HCT116 (cell line): ENCODE measurements at regions not wholly inside any gene's neighbourhood (a gene's known extent, or its start where the extent isn't known, plus 50 kb on each side); places are given as distances from the start of the nearest gene placed in this dataset.

Experiments
- ATAC-seq: fragments of 200-7000 bp; cut with Tn5 transposase; 2 replicates; pipeline ENCODE4 v1.9.1; 2020; ENCODE audit warnings: mild to moderate bottlenecking, moderate library complexity
- BruUV-seq: library from RNA; stranded (reverse); fragments of 400-500 nt; replicated peaks from 2 replicates; lab custom pipeline; 2021; lab: Mats Ljungman, UMichigan
- CTCF ChIA-PET: fragments of 300-600 bp; sonication (Branson Sonifier 250); formaldehyde crosslinking; loops from one replicate; lab custom pipeline; 2021; ENCODE audit warnings: antibody characterized with exemption; lab: Charles Lee
- POLR2A ChIA-PET: fragments of 300-600, 350-600 bp; sonication (Branson Sonifier 250); formaldehyde crosslinking; loops from one replicate; lab custom pipeline; 2021; ENCODE audit warnings: antibody characterized with exemption; lab: Charles Lee
- RAD21 ChIA-PET, 2 experiments: fragments of 300-600 bp; sonication (Branson Sonifier 250); formaldehyde crosslinking; loops; one replicate each; lab custom pipeline; 2023; ENCODE audit warnings: low total read pairs in 2 of 2; ENCODE audit not compliant: uncharacterized antibody in 2 of 2, unreplicated experiment in 2 of 2, low non-redundant PET in 1 of 2; lab: Charles Lee
- DNase-seq: peaks from one replicate; pipeline ENCODE4 v3.0.0-alpha.2; 2010; ENCODE audit warnings: low read depth, low spot score
- H2AFZ ChIP-seq: fragments of 200-600 bp; shearing (Covaris generic), sonication (generic); 2 replicates; pipeline ENCODE4 v1.6.1; 2017; ENCODE audit warnings: low read depth, mixed run types, mixed read lengths, antibody characterized with exemption, low read length; ENCODE audit not compliant: poor library complexity, severe bottlenecking
- H3K27ac ChIP-seq: 2 replicates; pipeline ENCODE4 v1.5.1; 2012; ENCODE audit warnings: low read depth, low read length
- H3K27me3 ChIP-seq: fragments of 200-600 bp; sonication (generic); 2 replicates; pipeline ENCODE4 v1.6.1; 2016; ENCODE audit warnings: mixed run types, low read length, mixed read lengths; ENCODE audit not compliant: insufficient read depth
- H3K36me3 ChIP-seq, 2 experiments: fragments of 200-500 bp in 1 of 2; fragments of 200-600 bp in 1 of 2; sonication (Bioruptor generic) in 1 of 2; sonication (generic) in 1 of 2; 2 replicates each; pipeline versions ENCODE4 v1.5.1 to v1.6.1; 2014 to 2016; ENCODE audit warnings: low read length in 2 of 2, inconsistent platforms in 1 of 2, mixed read lengths in 1 of 2, mixed run types in 1 of 2; ENCODE audit not compliant: insufficient read depth in 2 of 2, control insufficient read depth in 1 of 2
- H3K4me1 ChIP-seq, 2 experiments: fragments of 200-600 bp in 1 of 2; sonication (generic) in 1 of 2; 2 replicates each; pipeline versions ENCODE4 v1.5.1 to v1.6.1; 2012 to 2017; ENCODE audit warnings: low read length in 2 of 2, inconsistent platforms in 1 of 2, mild to moderate bottlenecking in 1 of 2, mixed read lengths in 1 of 2, mixed run types in 1 of 2, moderate library complexity in 1 of 2; ENCODE audit not compliant: insufficient read depth in 2 of 2, control insufficient read depth in 1 of 2
- H3K4me2 ChIP-seq: fragments of 200-600 bp; sonication (generic); 2 replicates; pipeline ENCODE4 v1.6.1; 2017; ENCODE audit warnings: mixed run types, low read length, mixed read lengths
- H3K4me3 ChIP-seq, 2 experiments: fragments of 200-600 bp in 1 of 2; sonication (generic) in 1 of 2; replicated peaks in 1 of 2; 2 replicates each; pipeline ENCODE4 v1.5.1; 2011 to 2016; ENCODE audit warnings: low read length in 2 of 2, control low read depth in 1 of 2, low read depth in 1 of 2, mild to moderate bottlenecking in 1 of 2, mixed read lengths in 1 of 2, mixed run types in 1 of 2
- H3K79me2 ChIP-seq: fragments of 200-600 bp; sonication (generic); 2 replicates; pipeline ENCODE4 v1.6.1; 2017; ENCODE audit warnings: mild to moderate bottlenecking, mixed run types, low read length, moderate library complexity, mixed read lengths; ENCODE audit not compliant: insufficient read depth
- H3K9ac ChIP-seq: fragments of 200-600 bp; sonication (generic); 2 replicates; pipeline ENCODE4 v1.6.1; 2016; ENCODE audit warnings: low read length, mixed read lengths
- H3K9me2 ChIP-seq: fragments of 200-600 bp; sonication (generic), shearing (Covaris generic); 2 replicates; pipeline ENCODE4 v1.6.1; 2017; ENCODE audit warnings: mixed run types, mild to moderate bottlenecking, moderate library complexity; ENCODE audit not compliant: insufficient read depth
- H3K9me3 ChIP-seq, 2 experiments: fragments of 200-500 bp in 1 of 2; fragments of 200-600 bp in 1 of 2; sonication (Bioruptor generic) in 1 of 2; sonication (generic) in 1 of 2; 2 replicates each; pipeline ENCODE4 v1.6.1; 2014 to 2017; ENCODE audit warnings: low read length in 2 of 2, mixed read lengths in 2 of 2, inconsistent platforms in 1 of 2, low read depth in 1 of 2, mild to moderate bottlenecking in 1 of 2, mixed run types in 1 of 2, moderate library complexity in 1 of 2; ENCODE audit not compliant: control insufficient read depth in 1 of 2, insufficient read depth in 1 of 2
- H4K20me1 ChIP-seq: fragments of 200-600 bp; sonication (generic), shearing (Covaris generic); 2 replicates; pipeline ENCODE4 v1.6.1; 2017; ENCODE audit warnings: mixed run types, mild to moderate bottlenecking, moderate library complexity; ENCODE audit not compliant: insufficient read depth
- CBX3 ChIP-seq: IDR thresholded peaks from 2 replicates; pipeline ENCODE4 v1.6.1; 2012; ENCODE audit warnings: low read depth
- CEBPB ChIP-seq: IDR thresholded peaks from 2 replicates; pipeline ENCODE4 v1.6.1; 2012; ENCODE audit warnings: low read depth
- CTCF ChIP-seq, 3 experiments: fragments of 200-600 bp in 1 of 3; sonication (generic) in 1 of 3; IDR thresholded peaks in 2 of 3; conservative IDR thresholded peaks in 1 of 3; 2 replicates each; pipeline ENCODE4 v1.5.1; 2012 to 2017; ENCODE audit warnings: low read depth in 2 of 3, low read length in 2 of 3, antibody characterized with exemption in 1 of 3, borderline replicate concordance in 1 of 3, control low read depth in 1 of 3, mild to moderate bottlenecking in 1 of 3, mixed read lengths in 1 of 3, mixed run types in 1 of 3, moderate library complexity in 1 of 3; ENCODE audit not compliant: insufficient read depth in 1 of 3
- ELF1 ChIP-seq: IDR thresholded peaks from 2 replicates; pipeline ENCODE4 v1.6.1; 2012; ENCODE audit warnings: low read depth, borderline replicate concordance
- EZH2 ChIP-seq: fragments of 200-600 bp; sonication (generic); IDR thresholded peaks from 2 replicates; pipeline ENCODE4 v1.6.1; 2017; ENCODE audit warnings: antibody characterized with exemption, mixed run types
- EZH2phosphoT487 ChIP-seq: fragments of 200-600 bp; IDR thresholded peaks from 2 replicates; pipeline ENCODE4 v1.6.1; 2018; ENCODE audit warnings: antibody characterized with exemption, borderline replicate concordance
- JUND ChIP-seq: IDR thresholded peaks from 2 replicates; pipeline ENCODE4 v1.6.1; 2012
- POLR2A ChIP-seq: IDR thresholded peaks from 2 replicates; pipeline ENCODE4 v1.7.0; 2011; ENCODE audit warnings: borderline replicate concordance; ENCODE audit not compliant: insufficient read depth, insufficient read length; ENCODE audit errors: extremely low read depth
- POLR2AphosphoS5 ChIP-seq: IDR thresholded peaks from 2 replicates; pipeline ENCODE4 v1.6.1; 2011; ENCODE audit warnings: mild to moderate bottlenecking, low read depth, low read length, moderate library complexity
- RAD21 ChIP-seq: IDR thresholded peaks from 2 replicates; pipeline ENCODE4 v1.6.1; 2012; ENCODE audit warnings: low read depth, mild to moderate bottlenecking
- SIN3A ChIP-seq: IDR thresholded peaks from 2 replicates; pipeline ENCODE4 v1.6.1; 2012; ENCODE audit warnings: low read depth
- SP1 ChIP-seq: IDR thresholded peaks from 2 replicates; pipeline ENCODE4 v1.6.1; 2012; ENCODE audit warnings: low read depth
- SRF ChIP-seq: IDR thresholded peaks from 2 replicates; pipeline ENCODE4 v1.6.1; 2012; ENCODE audit warnings: low read depth
- TCF7L2 ChIP-seq: IDR thresholded peaks from 2 replicates; pipeline ENCODE4 v1.7.0; 2011; ENCODE audit warnings: borderline replicate concordance, inconsistent platforms; ENCODE audit not compliant: insufficient read depth, insufficient read length; ENCODE audit errors: extremely low read depth
- ZFX ChIP-seq: fragments of 450-650 bp; IDR thresholded peaks from 2 replicates; pipeline ENCODE4 v1.6.1; 2017
- ZNF274 ChIP-seq: fragments of 200-500 bp; sonication (Bioruptor generic); IDR thresholded peaks from 2 replicates; pipeline ENCODE4 v1.6.1; 2014; ENCODE audit warnings: mild to moderate bottlenecking, low read depth, low read length, inconsistent platforms
- intact Hi-C: fragments of 100-400 bp; cut with micrococcal nuclease; formaldehyde crosslinking; loops from 2 replicates; pipeline ENCODE4 v1.10.0; 2022
- TF ChIP-seq, protein P1 (sequence below): IDR thresholded peaks from 2 replicates; pipeline ENCODE4 v1.6.1; 2012
- TF ChIP-seq, protein P2 (sequence below): IDR thresholded peaks from 2 replicates; pipeline ENCODE4 v1.6.1; 2011; ENCODE audit warnings: mild to moderate bottlenecking, low read length, moderate library complexity; ENCODE audit not compliant: insufficient replicate concordance; ENCODE audit errors: extremely low read depth
- TF ChIP-seq, protein P3 (sequence below): IDR thresholded peaks from 2 replicates; pipeline ENCODE4 v1.6.1; 2012; ENCODE audit warnings: low read depth

GRCh38 chr6:30799210-30799609 is 54.9 kb upstream of the IER3 start:
- H3K4me2 ChIP-seq, result no peak overlapping the region
- TF ChIP-seq JUND, result no peak
- no peak for TF ChIP-seq RAD21
- TF ChIP-seq POLR2AphosphoS5, result no peak
- TF ChIP-seq SIN3A, result no peak
- TF ChIP-seq, protein P1, sequence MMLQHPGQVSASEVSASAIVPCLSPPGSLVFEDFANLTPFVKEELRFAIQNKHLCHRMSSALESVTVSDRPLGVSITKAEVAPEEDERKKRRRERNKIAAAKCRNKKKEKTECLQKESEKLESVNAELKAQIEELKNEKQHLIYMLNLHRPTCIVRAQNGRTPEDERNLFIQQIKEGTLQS, result no peak
- TF ChIP-seq SP1, result no peak
- TF ChIP-seq ELF1, result no peak
- no peak for TF ChIP-seq ZNF274
- TF ChIP-seq POLR2A, result no peak
- no peak for TF ChIP-seq SRF
- TF ChIP-seq CTCF (IDR thresholded peaks at IDR 0.05 in 2 of 3, conservative IDR thresholded peaks at IDR 0.05 in 1 of 3; ENCODE audit: borderline replicate concordance in 1 of 3, insufficient read depth in 1 of 3, low read depth in 2 of 3, low read length in 2 of 3), result no peak
- TF ChIP-seq, protein P2, sequence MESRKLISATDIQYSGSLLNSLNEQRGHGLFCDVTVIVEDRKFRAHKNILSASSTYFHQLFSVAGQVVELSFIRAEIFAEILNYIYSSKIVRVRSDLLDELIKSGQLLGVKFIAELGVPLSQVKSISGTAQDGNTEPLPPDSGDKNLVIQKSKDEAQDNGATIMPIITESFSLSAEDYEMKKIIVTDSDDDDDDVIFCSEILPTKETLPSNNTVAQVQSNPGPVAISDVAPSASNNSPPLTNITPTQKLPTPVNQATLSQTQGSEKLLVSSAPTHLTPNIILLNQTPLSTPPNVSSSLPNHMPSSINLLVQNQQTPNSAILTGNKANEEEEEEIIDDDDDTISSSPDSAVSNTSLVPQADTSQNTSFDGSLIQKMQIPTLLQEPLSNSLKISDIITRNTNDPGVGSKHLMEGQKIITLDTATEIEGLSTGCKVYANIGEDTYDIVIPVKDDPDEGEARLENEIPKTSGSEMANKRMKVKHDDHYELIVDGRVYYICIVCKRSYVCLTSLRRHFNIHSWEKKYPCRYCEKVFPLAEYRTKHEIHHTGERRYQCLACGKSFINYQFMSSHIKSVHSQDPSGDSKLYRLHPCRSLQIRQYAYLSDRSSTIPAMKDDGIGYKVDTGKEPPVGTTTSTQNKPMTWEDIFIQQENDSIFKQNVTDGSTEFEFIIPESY, result no peak
- TF ChIP-seq TCF7L2, result no peak
- TF ChIP-seq, protein P3, sequence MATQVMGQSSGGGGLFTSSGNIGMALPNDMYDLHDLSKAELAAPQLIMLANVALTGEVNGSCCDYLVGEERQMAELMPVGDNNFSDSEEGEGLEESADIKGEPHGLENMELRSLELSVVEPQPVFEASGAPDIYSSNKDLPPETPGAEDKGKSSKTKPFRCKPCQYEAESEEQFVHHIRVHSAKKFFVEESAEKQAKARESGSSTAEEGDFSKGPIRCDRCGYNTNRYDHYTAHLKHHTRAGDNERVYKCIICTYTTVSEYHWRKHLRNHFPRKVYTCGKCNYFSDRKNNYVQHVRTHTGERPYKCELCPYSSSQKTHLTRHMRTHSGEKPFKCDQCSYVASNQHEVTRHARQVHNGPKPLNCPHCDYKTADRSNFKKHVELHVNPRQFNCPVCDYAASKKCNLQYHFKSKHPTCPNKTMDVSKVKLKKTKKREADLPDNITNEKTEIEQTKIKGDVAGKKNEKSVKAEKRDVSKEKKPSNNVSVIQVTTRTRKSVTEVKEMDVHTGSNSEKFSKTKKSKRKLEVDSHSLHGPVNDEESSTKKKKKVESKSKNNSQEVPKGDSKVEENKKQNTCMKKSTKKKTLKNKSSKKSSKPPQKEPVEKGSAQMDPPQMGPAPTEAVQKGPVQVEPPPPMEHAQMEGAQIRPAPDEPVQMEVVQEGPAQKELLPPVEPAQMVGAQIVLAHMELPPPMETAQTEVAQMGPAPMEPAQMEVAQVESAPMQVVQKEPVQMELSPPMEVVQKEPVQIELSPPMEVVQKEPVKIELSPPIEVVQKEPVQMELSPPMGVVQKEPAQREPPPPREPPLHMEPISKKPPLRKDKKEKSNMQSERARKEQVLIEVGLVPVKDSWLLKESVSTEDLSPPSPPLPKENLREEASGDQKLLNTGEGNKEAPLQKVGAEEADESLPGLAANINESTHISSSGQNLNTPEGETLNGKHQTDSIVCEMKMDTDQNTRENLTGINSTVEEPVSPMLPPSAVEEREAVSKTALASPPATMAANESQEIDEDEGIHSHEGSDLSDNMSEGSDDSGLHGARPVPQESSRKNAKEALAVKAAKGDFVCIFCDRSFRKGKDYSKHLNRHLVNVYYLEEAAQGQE, result no peak
- no peak for TF ChIP-seq CBX3
- no peak for TF ChIP-seq CEBPB
- no peak for TF ChIP-seq ZFX
- no peak for TF ChIP-seq EZH2
- no peak for TF ChIP-seq EZH2phosphoT487
- H2AFZ ChIP-seq, result no peak overlapping the region
- CTCF ChIA-PET, result no interaction called here
- peaks cover 16 to 26% of the 10 kb centered on the region in 2 experiments; a peak in 3 of 4 replicates for H3K4me1 ChIP-seq
- H3K4me3 ChIP-seq, result no peak overlapping the region
- POLR2A ChIA-PET, result interaction anchor here (1.0 to 30.6 kb wide), 5 partner anchors 9 to 54 kb away, joined by 3 to 680 read pairs (median 3); partner anchors contain the start of genes FLOT1 and IER3
- no peak for ATAC-seq
- H3K27ac ChIP-seq, result no peak overlapping the region
- RAD21 ChIA-PET, result no interaction called here
- intact Hi-C loops, result no loop called here
- H3K9ac ChIP-seq, result no peak overlapping the region
- H4K20me1 ChIP-seq, result no peaks in the 10 kb centered on the region
- H3K36me3 ChIP-seq, result no peaks in the 10 kb centered on the region
- no peaks in the 10 kb centered on the region for H3K27me3 ChIP-seq
- no peaks in the 10 kb centered on the region for H3K9me3 ChIP-seq
- DNase-seq, result no peak
- BruUV-seq, result no TSS peak
- no peaks in the 10 kb centered on the region for H3K79me2 ChIP-seq
- no peaks in the 10 kb centered on the region for H3K9me2 ChIP-seq
